ENCODE measurements at regions not wholly inside any gene's neighbourhood (a gene's known extent, or its start where the extent isn't known, plus 50 kb on each side); places are given as distances from the start of the nearest gene placed in this dataset.

GRCh38 chr3:72147600-72147999 lies 362.7 kb upstream of the PROK2 start:
- no peaks in the 10 kb centered on the region for H3K9me3 ChIP-seq (replicated peaks; ENCODE audit: control insufficient read depth, insufficient read depth, low read length)
- H3K4me3 ChIP-seq (replicated peaks in 1 of 3; ENCODE audit: insufficient read depth in 1 of 3, low read depth in 1 of 3, low read length in 3 of 3) = no peak overlapping the region
- FAIRE-seq = no peak
- no peaks in the 10 kb centered on the region for H3K79me2 ChIP-seq (ENCODE audit: control insufficient read depth, insufficient read depth, low read length)
- POLR2A ChIA-PET = no interaction called here
- DNase-seq (ENCODE audit: low read depth, low spot score) = no peak
- dilution Hi-C loops (cut with MboI; ENCODE audit: extremely low pct_ligation_motif_present, low sequenced_read_pairs) (no loop called here), intact Hi-C loops (cut with micrococcal nuclease) (no loop called here)
- TF ChIP-seq POLR2AphosphoS5 (IDR thresholded peaks at IDR 0.05; ENCODE audit: insufficient read depth, low read depth, low read length) (no peak), FOS (IDR thresholded peaks at IDR 0.05; ENCODE audit: borderline replicate concordance, insufficient read depth, low read length) (no peak), GATA2 (IDR thresholded peaks at IDR 0.05; ENCODE audit: insufficient read depth, insufficient read length, low read depth, low read length) (no peak), EZH2 (IDR thresholded peaks at IDR 0.05; ENCODE audit: borderline replicate concordance, low read depth, low read length, severe bottlenecking) (no peak), CTCF (IDR thresholded peaks at IDR 0.05; ENCODE audit: extremely low read depth in 1 of 2, insufficient read depth in 1 of 2, low read depth in 1 of 2, low read length in 2 of 2) (no peak), JUN (IDR thresholded peaks at IDR 0.05; ENCODE audit: borderline replicate concordance, insufficient read depth, insufficient read length, low read depth) (no peak), MAX (IDR thresholded peaks at IDR 0.05; ENCODE audit: insufficient read depth, insufficient read length) (no peak), POLR2A (IDR thresholded peaks at IDR 0.05; ENCODE audit: low read depth, low read length) (no peak), MYC (IDR thresholded peaks at IDR 0.05; ENCODE audit: low read depth, low read length) (no peak)
- no peaks in the 10 kb centered on the region for H3K4me1 ChIP-seq (ENCODE audit: control insufficient read depth, extremely low read depth, insufficient read depth, low read length)
- H2AFZ ChIP-seq (ENCODE audit: low read depth, low read length) = no peak overlapping the region
- CTCF ChIA-PET = no interaction called here
- no peak overlapping the region for H3K27ac ChIP-seq (ENCODE audit: insufficient read depth, low read depth, low read length)
- BruUV-seq (replicated peaks) = no TSS peak
- peaks cover 0 to 6% of the 10 kb centered on the region in 2 experiments for H3K27me3 ChIP-seq (ENCODE audit: control insufficient read depth in 2 of 2, insufficient read depth in 2 of 2, low read length in 2 of 2)
- no peak overlapping the region for H3K9ac ChIP-seq (replicated peaks; ENCODE audit: extremely low read depth, insufficient read depth, low read length)
- no peaks in the 10 kb centered on the region for H4K20me1 ChIP-seq (replicated peaks; ENCODE audit: control insufficient read depth, extremely low read depth, insufficient read depth, low read length)
- H3K9me1 ChIP-seq (replicated peaks; ENCODE audit: control insufficient read depth, extremely low read depth, insufficient read depth, low read length) = no peaks in the 10 kb centered on the region
- no peak overlapping the region for H3K4me2 ChIP-seq (ENCODE audit: insufficient read depth, low read length)
- H3K36me3 ChIP-seq (ENCODE audit: control insufficient read depth in 2 of 2, extremely low read depth in 1 of 2, insufficient read depth in 2 of 2, low read length in 2 of 2) = no peaks in the 10 kb centered on the region

Measured in endothelial cell of umbilical vein (primary cell).